Pancreas (tissue), 10 donors: ENCODE measurements at regions not wholly inside any gene's neighbourhood (a gene's known extent, or its start where the extent isn't known, plus 50 kb on each side); places are given as distances from the start of the nearest gene placed in this dataset.

Experiments used
- ATAC-seq, 4 donors: fragments of 200-7000 bp; cut with Tn5 transposase; one replicate each; pipeline versions ENCODE4 v1.8.0 to v1.9.1; 2020; ENCODE audit warnings: mild to moderate bottlenecking in 4 of 4, moderate library complexity in 4 of 4
- DNase-seq, 6 donors: peaks; one replicate each; pipeline ENCODE4 v3.0.0-alpha.2; 2020
- FAIRE-seq: peaks from 2 replicates; lab custom pipeline; 2012; peaks lifted over from hg19 to GRCh38; lab: Jason Lieb, UNC
- H3K27ac ChIP-seq, 4 donors: fragments of 200-600 bp; sonication (generic); 1 replicate in 3 of 4; 2 replicates in 1 of 4; pipeline versions ENCODE4 v1.5.0 to v1.8.0; 2020
- H3K27me3 ChIP-seq, 4 donors: fragments of 200-600 bp; one replicate each; pipeline ENCODE4 v1.8.0; 2021
- H3K36me3 ChIP-seq, 3 donors: fragments of 200-600 bp; sonication (generic) in 1 of 3; one replicate each; pipeline versions ENCODE4 v1.5.0 to v1.8.0; 2020 to 2021
- H3K4me1 ChIP-seq, 3 donors: fragments of 200-600 bp; one replicate each; pipeline ENCODE4 v1.8.0; 2021
- H3K4me3 ChIP-seq, 4 donors: fragments of 200-600 bp; sonication (generic) in 2 of 4; one replicate each; pipeline versions ENCODE4 v1.5.0 to v1.8.0; 2020 to 2021
- H3K9me3 ChIP-seq, 4 donors: fragments of 200-600 bp; one replicate each; pipeline ENCODE4 v1.8.0; 2021
- WGBS, 2 donors: extraction: QIAGEN DNeasy Blood & Tissue Kit; methylation state at CpG; one replicate each; pipeline ENCODE4 v1.1.7; 2013; 5-methylcytosine and 5-hydroxymethylcytosine counted together
- intact Hi-C, 3 donors: fragments of 100-400 bp; cut with DNase I; formaldehyde crosslinking; loops; one replicate each; pipeline versions ENCODE4 v1.11.1 to v1.14.2; 2022
- TF ChIP-seq, protein P1 (sequence below), 4 donors: fragments of 200-600 bp; sonication (generic) in 3 of 4; IDR thresholded peaks; one replicate each; pipeline versions ENCODE4 v1.5.0 to v1.8.0; 2021; ENCODE audit warnings: antibody characterized with exemption in 4 of 4
- donor health status: healthy with polysubstance abuse.
- donor health status: DM: no; HTN: no; CAD: no; lungs with moderate emphysema.
- donor health status: DM: no; HTN: no; CAD: no.
- donor health status: control.
- donor health status: control.
- donor health status: Bipolar disorder and iron deficiency.
- donor health status: DM: yes; HTN: yes; CAD: no.
- donor health status: DM: no; HTN: no; CAD: no.
- donor health status: DM: no; HTN: no; CAD: no.
- donor health status: DM: yes; HTN: yes; CAD: no.

DNA sequence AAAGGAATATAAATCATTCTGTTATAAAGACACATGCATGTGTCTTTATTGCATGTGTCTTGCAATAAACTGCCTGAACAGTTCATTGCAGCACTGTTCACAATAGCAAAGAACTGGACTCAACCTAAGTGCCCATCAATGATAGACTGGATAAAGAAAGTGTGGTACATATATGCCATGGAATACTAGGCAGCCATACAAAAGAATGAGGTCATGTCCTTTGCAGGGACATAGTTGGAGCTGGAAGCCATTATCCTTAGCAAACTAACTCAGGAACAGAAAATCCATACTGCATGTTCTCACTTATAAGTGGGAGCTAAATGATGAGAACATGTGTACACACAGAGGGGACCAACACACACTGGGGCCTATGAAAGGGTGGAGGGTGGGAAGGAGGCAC, 63.7 kb upstream of the CHD1 start:
- no peak overlapping the region for H3K4me3 ChIP-seq
- FAIRE-seq (no peak), ATAC-seq (no peak), DNase-seq (no peak)
- intact Hi-C loops: no loop called here
- no peaks in the 10 kb centered on the region for H3K9me3 ChIP-seq
- H3K36me3 ChIP-seq: no peaks in the 10 kb centered on the region
- H3K27me3 ChIP-seq: no peaks in the 10 kb centered on the region
- no peak overlapping the region for H3K27ac ChIP-seq
- TF ChIP-seq, protein P1, sequence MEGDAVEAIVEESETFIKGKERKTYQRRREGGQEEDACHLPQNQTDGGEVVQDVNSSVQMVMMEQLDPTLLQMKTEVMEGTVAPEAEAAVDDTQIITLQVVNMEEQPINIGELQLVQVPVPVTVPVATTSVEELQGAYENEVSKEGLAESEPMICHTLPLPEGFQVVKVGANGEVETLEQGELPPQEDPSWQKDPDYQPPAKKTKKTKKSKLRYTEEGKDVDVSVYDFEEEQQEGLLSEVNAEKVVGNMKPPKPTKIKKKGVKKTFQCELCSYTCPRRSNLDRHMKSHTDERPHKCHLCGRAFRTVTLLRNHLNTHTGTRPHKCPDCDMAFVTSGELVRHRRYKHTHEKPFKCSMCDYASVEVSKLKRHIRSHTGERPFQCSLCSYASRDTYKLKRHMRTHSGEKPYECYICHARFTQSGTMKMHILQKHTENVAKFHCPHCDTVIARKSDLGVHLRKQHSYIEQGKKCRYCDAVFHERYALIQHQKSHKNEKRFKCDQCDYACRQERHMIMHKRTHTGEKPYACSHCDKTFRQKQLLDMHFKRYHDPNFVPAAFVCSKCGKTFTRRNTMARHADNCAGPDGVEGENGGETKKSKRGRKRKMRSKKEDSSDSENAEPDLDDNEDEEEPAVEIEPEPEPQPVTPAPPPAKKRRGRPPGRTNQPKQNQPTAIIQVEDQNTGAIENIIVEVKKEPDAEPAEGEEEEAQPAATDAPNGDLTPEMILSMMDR (IDR thresholded peaks at IDR 0.05): no peak
- no peaks in the 10 kb centered on the region for H3K4me1 ChIP-seq

DNA sequence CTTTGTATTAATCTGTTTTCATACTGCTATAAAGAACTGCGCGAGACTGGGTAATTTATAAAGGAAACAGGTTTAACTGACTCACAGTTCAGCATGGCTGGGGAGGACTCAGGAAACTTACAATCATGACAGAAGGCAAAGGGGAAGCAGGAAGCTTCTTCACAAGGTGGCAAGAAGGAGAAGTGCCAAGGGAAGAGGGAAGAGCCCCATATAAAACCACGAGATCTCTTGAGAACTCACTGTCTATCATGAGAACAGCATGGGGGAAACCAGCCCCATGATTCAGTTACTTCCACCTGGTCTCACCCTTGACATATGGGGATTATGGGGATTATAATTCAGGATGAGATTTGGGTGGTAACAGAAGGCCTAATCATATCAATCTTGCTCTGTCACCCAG, 60.9 kb upstream of the CHD1 start:
- FAIRE-seq (no peak), ATAC-seq (peak in 2 of 4 donors; percentile 29 to 36), DNase-seq (no peak)
- intact Hi-C loops: no loop called here
- no peak overlapping the region for H3K4me3 ChIP-seq
- H3K4me1 ChIP-seq: no peaks in the 10 kb centered on the region
- H3K27ac ChIP-seq: no peak overlapping the region
- 61 to 84% methylated on average over 3 of the region's 3 CpGs for WGBS, 2 donors
- H3K9me3 ChIP-seq: no peaks in the 10 kb centered on the region
- no peaks in the 10 kb centered on the region for H3K36me3 ChIP-seq
- H3K27me3 ChIP-seq: no peaks in the 10 kb centered on the region
- TF ChIP-seq, protein P1 (IDR thresholded peaks at IDR 0.05): no peak

DNA sequence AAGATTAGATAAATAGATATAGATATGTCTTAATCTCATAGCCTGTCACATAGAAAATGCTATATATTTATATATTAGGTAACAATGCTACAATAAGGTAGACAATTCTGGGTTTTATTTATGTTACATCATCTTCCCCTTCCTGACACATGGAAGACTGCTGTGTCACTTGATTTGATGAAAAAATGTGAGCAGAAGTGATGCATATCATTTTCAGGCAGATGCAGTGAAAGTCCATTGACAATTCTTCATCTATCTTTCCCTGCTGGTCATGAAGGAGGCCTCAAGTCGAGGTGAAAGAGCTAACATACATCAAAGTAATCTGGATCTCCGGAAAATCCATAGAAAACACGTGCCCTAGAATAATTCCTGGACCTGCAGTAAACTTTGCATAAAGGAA, 57.8 kb upstream of the CHD1 start:
- Histone ChIP-seq H3K4me1 (no peaks in the 10 kb centered on the region), H3K36me3 (no peaks in the 10 kb centered on the region), H3K4me3 (no peak overlapping the region), H3K27me3 (no peaks in the 10 kb centered on the region), H3K27ac (no peak overlapping the region), H3K9me3 (no peaks in the 10 kb centered on the region)
- TF ChIP-seq, protein P1 (IDR thresholded peaks at IDR 0.05): no peak
- FAIRE-seq: no peak
- DNase-seq: no peak
- ATAC-seq: no peak
- WGBS, 2 donors: 79 to 83% methylated on average over 3 of the region's 3 CpGs
- intact Hi-C loops: no loop called here

DNA sequence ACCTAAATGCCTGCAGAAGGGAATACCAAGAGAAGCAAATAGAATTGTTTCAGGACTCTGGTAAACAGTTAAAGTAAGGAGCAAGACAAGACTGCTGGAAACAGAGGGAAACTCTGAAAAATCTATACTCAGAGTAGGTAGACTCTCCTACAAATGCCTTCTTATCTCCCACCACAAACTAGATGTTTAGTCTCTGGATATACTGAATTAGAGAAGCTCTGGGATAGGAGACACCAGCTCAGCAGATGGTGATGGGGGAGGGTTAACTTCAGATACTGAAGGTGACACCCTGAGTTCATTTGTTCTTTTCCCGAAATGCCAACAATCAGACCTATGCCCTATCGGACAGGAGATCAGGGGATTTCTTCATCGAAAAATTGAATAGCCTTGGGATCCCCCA, 54.1 kb upstream of the CHD1 start:
- no peak overlapping the region for H3K4me3 ChIP-seq
- 84% methylated on average over 3 of the region's 3 CpGs for WGBS, 2 donors
- H3K27ac ChIP-seq: no peak overlapping the region
- H3K4me1 ChIP-seq: peaks cover 0 to 2% (median 0%) of the 10 kb centered on the region in 3 donors
- DNase-seq (no peak), FAIRE-seq (no peak), ATAC-seq (no peak)
- H3K9me3 ChIP-seq: no peaks in the 10 kb centered on the region
- no peaks in the 10 kb centered on the region for H3K36me3 ChIP-seq
- TF ChIP-seq, protein P1 (IDR thresholded peaks at IDR 0.05): no peak
- intact Hi-C loops: no loop called here
- H3K27me3 ChIP-seq: no peaks in the 10 kb centered on the region
